Effector CD4-positive, alpha-beta T cell (primary cell): ENCODE measurements at regions not wholly inside any gene's neighbourhood (a gene's known extent, or its start where the extent isn't known, plus 50 kb on each side); places are given as distances from the start of the nearest gene placed in this dataset.
"Not testable (repeated sequence)": the region's sequence is repeated elsewhere in the genome, so short reads cannot be mapped to it uniquely, and the experiment has no call there.

Experiments
- DNase-seq: peaks from one replicate; pipeline ENCODE4 v3.0.0-alpha.2; 2020

DNA sequence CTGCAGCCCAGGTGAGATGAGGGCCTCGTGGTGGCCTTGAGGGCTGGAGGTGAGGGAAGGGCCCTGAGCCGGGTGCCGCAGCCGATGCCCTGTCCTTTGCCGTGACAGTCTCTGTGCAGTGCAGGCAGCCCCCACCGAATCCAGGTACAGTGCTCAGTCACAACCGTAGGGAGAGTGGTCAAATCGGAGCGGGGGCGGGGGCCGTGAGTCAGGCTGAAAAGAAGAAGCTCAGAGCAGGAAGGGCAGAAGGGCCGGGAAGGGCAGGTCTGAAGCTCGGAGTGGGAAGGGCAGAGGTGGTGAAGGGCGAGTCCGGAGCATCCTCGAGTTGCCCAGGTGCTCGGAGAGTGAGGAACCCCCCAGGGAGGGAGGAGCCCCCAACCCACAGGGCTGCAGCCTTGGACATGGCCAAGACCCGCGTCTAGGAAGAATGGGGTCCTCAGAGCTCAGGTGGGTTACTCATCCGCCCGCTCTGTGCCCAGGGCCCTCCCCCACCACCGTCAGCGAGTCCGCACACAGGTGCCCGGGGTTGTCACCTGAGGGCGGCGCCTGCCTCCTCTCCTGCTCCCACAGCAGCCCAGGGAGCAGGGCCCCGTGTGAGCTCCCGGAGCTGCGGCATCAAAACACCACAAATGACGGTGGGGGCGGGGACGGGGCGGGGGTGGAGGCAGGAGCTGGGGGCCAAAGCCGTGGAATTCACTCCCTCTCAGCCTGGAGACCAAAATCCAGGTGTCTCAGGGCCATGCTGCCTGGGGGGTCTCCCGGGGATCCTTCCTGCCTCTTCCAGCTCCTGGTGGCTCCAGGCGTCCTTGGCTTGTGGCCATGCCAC lies 179.7 kb upstream of the ZNF469 start:
- not testable (repeated sequence) for DNase-seq

DNA sequence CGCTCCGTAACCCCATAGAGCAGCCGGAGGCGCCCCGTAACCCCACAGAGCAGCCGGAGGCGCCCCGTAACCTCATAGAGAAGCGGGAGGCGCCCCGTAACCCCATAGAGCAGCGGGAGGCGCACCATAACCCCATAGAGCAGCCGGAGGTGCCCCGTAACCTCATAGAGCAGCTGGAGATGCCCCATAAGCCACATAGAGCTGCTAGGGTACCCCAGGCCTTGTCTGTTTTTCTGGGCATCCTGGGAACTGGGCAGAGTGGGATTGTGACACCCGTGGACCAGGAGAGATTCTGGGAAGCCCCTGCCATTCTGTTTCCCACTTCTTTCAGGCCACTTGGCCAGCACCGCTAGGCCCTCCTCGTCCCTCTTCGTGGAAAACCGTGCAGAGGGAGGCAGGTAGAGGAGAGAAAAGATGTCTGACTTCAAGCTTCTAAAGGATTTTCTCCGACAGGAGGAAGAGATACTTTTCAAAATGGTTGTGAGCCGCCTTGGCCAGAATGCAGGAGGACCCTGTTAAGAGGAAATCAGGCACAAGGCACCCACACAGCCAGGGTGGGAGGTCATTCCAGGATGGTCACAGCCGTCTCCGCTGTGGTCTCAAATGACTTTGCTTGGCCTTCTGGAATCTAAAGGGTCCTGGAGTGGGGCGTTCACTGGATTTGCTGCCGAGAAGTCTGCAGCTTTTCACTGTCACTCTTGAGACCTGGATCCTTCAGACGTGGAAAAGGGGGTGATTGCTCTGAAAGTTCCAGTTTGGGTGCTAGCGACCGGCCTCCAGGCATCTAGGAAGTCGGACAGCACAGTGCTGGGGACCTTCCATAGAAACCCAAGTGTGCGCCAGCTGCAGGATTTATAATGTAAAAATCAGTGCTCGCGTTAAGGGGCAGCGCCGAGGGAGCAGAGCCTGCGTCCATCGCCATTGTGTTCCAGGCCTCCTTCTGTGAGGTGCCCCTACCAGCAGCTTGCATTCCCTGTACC lies 178.3 kb upstream of the ZNF469 start:
- not testable (repeated sequence) for DNase-seq

DNA sequence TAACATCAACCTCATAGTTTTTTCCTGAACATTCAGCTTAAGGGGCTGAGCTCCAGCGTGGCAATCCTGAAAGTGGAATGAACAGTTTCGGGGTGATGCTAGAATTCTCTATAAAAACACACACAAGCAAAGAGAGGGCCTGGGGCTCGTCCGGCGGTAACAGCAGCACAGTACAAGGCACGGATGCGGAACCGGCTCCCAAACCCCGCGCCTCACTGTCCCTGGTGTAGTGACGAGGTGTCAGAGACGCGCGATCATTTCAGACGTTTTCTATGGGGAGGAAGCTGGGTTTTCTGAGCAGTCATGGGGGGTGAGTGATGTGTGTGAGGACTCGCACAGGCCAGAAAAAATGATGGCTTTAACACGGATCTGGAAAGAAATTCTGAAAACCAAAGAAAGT lies 177.3 kb upstream of the ZNF469 start:
- DNase-seq = not testable (repeated sequence)

DNA sequence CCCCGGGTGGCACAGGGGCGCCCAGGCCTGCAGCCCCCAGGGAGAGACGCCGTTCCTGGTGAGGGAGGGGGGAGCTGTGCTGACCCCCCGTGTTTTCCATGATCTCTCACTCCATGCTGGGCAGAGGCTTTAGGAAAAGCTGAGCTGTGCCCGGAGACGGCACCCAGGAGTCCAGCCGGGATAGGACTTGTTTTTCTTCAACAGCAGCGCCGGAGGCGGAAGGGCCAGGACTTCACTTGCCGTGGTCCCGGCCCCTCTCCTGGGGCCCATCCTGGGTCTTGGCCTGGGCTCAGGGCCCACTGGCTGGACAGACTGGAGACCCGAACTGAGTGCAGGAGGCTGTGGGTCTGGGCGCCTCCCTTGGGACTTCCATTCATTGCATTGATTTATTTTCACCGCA lies 176.8 kb upstream of the ZNF469 start:
- not testable (repeated sequence) for DNase-seq

DNA sequence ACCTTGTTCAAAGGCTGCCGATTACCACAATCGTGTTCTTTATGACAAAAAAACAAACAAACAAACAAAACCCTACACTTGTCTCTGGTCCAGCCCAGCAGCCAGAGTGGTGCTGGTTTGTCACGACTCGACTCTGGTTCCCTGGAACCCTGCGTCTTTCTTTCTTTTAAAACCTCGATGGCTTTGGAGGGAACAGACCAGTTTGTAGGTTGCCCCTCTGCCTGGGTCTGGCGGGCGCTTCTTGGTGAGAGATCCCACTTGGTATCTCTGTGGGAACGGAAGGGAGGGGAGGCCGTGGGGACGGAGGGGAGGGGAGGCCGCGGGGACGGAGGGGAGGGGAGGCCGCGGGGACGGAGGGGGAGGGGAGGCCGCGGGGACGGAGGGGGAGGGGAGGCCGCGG lies 176.2 kb upstream of the ZNF469 start:
- DNase-seq = not testable (repeated sequence)

DNA sequence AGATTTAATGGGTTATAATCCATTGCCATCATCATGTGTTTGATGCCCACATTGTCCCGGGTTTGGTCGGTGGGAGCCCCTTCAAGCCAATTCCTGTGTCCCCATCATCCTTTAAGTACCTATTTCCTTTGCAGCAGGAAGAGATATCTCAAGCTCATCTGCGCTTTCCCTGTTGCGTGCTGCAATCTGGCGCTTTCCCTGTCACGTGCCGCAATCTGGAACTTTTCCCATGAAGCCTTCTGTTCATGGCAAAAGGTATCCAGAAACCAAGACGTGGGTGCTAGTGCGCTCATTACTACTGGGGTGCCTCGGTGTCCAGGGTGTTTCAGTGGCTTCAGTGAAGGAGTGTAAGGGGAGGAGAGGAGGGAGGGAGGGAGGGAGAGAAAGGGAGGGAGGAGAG lies 174.6 kb upstream of the ZNF469 start:
- DNase-seq = no peak

DNA sequence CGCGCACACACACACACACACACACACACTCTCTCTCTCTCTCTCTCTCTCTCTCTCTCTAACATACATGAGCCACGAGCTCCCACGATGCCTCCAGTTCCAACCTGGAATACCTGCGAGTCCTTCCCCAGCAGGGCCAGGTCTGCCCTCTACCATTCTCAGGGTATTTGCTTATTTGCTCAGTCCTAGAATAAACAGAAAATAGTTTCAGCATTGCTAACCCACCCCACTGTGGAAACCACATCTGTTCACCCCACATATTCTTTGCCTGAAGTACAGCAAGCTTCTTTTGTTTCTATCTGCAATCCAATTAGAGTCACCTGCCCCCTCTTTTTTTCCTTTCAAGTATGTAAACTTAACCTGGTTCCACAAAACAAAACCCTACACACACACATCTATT lies 174.0 kb upstream of the ZNF469 start:
- not testable (repeated sequence) for DNase-seq

DNA sequence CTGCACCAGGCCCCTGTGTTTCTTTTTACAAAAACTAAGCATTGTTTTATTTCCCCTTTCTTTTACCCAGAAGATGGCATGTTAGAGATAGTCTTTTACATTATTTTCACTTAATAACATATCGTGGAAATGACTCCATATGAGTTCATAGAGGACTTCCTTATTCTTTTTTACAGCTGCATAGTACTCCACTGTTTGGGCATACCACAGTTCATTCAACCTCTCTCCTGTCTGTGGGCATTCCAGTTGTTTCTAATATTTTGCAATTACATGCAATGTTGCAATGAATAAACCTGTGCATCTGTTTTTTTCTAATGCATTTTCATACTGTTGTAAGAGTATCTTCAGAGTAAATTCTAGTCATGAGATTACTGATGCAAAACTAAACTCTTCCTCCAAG lies 173.2 kb upstream of the ZNF469 start:
- not testable (repeated sequence) for DNase-seq

DNA sequence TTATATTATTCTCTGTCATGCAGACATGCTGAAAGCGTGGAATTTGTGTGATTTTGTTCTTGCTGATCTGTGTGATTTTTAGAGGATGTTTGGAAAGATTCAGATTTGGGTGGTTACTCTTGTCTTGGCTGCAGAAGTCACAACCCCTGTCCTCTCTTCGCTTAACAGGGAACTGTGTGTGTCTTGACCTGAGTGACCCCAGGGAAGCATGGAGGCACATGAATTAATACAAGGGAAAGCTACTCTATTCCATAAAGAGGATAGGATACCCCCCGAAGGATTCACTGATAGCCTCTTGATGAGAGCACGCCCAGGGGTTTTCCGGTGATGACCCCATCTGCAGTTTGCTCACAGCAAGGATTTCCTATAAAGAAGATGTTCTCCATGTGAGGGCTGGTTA lies 168.8 kb upstream of the ZNF469 start:
- DNase-seq = not testable (repeated sequence)

DNA sequence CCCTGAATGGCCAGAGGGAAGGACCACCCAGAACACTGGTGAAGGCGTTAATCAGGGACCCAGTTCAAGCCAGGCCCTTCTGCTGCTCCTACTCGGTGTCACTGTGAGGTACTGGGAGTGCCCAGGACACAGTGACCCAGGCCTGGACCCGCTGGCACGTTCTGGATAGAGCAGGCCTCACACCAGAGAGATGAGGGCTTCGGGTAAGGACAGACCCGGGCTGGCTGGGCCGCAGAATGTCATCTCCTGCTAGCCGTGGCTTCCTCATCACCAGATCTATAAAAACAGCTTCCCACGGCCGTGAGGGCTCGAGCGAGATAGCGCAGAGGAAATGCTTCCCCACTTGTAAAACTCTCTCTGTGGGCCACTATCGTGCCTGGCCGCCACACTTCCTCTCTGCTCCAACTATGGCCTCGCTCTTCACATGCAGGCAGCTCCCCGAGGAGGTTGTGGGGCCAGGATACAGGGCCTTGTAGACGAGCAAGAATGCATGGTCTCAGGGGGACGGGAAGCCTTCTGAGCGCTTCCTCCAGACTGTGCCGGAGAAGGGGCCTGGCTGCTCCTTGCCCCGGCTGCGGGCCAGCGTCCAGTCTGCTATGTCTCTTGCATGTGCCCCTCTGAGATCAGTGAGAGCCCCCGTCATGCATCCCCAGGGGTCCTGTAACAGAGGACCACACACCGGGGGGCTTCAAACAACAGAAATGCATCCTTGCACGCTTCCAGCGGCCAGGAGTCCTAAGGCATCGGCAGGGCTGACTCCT lies 161.6 kb upstream of the ZNF469 start:
- DNase-seq = not testable (repeated sequence)

DNA sequence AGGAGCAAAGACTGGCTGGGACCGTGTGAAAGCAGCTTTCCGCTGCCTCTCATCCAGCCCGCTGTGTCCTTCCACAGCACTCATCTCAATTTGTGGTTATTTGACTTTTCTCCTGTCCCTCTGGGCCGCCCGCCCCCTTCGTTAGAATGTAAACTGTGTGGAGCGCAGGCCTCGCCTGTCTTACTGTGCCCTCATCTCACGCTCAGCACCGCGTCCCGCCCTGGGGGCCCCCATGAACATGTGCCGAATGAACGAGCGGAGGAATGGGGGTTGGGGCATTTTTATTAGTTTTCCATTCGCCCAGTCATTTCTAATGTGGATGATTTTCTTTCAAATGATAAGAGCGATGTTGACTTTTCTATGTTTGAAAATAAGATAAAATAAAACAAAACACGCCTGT lies 159.1 kb upstream of the ZNF469 start:
- DNase-seq = not testable (repeated sequence)

DNA sequence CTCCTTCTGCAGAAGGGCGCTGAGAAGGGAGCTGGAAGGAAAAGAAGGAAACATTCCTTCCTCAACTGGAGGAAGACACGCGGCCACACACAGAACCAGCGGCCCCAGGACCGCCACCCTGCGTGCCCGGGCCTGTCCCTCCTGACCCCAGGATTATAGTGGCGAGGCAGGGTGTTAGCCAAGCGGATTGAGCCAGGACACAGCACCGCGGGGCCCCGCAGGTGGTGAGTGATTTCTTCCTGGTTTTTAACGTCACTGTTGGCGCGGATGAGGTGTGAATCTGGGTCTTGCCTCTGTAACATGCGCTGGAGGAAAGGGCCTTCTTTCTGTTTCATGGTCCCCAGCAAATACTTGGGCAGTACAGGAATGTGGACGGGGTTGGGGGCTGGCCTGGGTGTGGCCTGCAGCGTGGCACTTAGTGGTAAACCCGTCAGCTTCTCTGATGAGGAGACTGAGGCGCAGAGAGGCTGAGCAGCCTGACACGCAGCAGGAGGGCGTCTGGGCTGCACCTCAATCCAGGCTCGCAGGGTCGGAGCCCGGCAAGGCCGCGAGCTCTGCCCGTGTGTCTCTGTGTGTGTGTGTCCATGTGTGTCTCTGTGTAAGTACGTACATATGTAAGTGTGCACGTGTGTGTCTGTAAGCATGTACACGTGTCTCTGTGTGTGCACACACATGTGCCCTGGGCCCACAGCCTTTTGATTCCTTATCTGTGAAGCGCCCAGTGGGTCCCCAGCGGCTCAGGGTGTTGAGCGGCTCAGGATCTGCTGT lies 158.4 kb upstream of the ZNF469 start:
- not testable (repeated sequence) for DNase-seq

DNA sequence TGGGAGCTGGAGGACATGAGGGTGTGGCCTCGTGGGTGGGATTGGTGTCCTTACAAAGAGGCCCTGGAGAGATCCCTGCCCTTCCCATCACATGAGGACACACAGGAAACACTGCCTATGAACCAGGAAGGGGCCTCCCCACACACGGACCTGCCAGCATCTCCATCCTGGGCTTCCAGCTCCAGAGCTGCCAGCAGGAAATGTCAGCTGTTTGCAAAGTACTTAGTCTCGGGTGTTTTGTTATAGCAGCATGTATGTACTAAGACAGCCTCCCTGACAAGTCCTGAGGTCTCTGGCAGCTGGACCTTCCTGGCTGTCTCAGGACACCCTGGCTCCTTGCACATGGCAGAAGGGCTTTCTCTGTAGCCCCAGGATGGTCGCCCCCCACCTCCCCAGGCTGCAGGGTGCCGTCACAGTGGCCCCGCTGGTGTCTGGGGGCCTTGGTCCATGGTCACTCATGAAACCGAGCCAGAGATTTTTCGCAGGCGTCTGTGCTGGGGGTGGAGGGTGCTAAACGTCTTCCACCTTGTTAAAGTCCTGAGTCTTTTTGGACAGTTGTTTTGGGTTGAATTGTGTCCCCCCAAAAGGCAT lies 157.0 kb upstream of the ZNF469 start:
- DNase-seq = not testable (repeated sequence)

DNA sequence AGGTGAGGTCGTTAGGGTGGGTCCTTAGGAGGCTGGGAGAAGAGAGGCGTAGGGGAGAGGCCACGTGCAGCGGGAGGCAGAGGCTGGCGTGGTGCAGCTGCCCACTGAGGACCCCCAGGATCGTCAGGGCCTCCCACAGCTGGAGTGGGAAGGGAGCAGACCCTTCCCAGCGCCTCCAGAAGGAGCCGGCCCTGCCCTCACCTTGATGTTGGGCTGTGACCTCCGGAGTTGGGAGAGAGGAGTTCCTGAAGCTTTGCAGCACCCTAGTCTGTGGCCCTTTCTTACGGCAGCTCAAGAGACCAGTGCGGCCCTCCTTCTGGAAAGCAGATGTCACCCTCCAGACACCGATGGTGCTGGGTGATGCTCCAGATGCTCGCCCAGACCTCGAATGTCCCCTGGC lies 156.5 kb upstream of the ZNF469 start:
- not testable (repeated sequence) for DNase-seq

DNA sequence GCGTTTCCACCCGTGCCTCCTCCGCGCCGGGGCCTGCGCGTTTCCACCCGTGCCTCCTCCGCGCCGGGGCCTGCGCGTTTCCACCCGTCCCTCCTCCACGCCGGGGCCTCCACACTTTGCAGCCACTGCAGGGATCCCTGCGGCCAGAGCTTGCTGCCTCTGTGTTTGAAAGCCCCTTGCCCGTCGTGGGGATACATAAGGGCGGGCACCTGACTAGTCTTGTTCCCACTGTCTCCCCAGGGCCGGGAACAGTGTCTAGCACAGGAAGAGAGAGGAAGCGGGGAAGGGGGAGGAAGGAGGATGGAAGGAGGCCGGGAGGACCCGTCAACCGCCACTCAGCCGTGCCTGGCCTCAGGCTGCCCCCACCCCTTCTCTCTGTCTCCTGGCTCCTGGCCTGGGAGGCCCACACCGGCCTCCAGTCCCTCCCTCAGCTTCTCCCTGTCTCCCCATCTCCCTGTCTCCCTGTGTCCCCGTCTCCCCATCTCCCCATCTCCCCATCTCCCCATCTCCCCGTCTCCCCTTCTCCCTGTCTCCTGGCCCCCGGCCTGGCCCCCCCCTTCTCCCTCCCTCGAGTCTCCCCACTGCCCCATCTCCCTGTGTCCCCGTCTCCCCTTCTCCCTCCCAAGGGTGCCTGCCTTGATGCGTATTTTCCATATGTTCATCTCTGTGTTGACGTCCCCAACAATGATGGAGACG lies 155.6 kb upstream of the ZNF469 start:
- DNase-seq = not testable (repeated sequence)

DNA sequence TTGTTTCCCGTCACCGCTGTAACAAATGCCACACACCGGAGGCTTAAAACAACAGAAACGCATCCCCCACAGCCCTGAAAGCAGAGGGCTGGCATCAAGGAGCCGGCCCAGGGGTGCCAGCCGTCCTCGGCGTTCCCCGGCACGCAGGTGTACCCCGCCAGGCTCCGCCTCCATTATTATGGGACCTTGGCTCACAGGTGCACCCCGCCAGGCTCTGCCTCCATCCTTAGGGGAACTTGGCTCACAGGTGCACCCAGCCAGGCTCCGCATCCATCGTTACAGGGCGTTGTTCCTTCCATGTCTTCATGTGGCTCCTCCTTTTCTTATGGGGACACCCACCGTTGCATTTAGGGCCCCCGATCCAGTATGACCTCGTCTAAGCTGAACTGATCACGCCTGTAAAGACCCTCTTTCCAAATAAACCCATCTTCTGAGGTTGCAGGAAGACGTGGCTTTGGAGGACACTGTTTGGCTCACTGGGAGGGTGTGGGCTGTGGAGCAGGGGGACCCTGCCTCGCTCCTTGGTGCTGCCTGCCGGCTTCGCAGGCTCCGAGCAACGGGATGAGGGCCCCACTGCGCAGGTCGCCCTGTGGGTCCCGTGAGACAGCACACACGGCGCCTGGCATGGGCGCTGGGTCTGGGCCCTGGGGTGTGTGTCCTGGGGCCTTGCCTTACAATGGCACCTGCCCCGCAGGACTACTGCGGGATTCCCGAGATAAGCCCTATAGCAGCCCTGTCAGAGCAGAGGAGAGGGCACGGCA lies 154.9 kb upstream of the ZNF469 start:
- DNase-seq = not testable (repeated sequence)

DNA sequence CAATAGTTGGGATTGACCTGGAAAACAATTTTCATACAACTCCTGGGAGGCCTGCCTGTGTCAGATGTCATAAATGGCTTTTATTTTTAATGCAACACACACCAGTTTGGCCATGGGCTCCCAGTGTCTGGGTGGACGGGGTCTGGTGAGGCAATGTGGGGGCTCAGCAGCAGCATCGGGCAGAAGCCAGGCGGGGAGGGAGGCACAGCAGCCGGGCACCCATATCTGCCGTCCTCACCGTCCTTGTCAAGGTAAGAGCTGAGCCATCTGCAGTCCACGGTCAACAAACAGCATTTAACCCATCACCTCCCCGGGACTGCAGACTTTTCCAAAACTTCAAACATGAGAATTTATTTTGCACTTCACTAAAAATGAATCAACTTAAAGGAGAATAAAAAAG lies 154.0 kb upstream of the ZNF469 start:
- DNase-seq = not testable (repeated sequence)

DNA sequence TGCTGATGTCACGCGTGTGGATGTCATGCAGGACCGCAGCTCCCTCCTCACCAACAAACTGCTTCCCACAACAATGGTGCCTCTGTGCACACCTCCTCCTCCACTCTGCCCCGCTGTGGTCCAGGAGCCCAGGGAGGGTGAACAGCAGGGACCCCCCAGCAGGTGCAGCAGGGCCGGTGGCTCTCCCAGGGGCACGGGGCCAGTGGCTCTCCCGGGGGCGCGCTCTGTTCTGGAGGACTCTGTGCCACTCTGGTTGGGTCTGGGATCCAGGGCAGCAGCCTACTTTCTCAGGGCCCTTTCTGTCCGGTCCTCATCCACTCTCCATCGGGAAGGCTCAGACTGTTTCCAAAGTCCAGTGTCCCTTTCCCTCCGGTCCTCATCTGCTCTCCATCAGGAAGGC lies 153.0 kb upstream of the ZNF469 start:
- DNase-seq = not testable (repeated sequence)

DNA sequence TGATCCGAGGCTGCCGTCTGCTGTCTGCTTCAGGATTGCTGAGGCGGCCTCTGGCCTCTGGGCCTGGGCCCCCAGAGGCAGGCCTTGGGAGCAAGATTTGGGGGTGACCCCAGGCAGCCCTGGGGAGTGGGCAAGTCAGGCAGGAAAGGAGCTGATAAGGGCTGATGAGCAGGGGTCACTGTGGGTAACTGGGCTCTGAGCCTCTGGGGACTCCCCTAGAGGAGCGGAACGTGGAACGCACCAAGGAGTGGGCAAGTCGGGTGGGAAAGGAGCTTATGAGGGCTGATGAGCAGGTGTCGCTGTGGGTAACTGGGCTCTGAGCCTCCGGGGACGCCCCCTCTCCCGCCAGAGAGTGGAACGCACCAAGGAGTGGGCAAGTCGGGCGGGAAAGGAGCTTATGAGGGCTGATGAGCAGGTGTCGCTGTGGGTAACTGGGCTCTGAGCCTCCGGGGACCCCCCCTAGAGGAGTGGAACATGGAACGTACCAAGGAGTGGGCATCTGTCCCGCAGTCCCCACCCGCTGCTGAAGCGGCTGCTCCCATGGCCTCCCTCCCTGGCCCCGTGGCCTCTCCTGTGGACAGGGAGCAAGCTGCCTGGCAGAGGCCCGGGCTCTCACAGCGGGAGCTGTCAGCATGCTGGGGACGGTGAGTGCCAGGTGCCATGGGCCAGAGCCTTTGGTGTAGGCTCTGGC lies 152.3 kb upstream of the ZNF469 start:
- DNase-seq = not testable (repeated sequence)
